ENCODE measurements at regions not wholly inside any gene's neighbourhood (a gene's known extent, or its start where the extent isn't known, plus 50 kb on each side); places are given as distances from the start of the nearest gene placed in this dataset.

DNA sequence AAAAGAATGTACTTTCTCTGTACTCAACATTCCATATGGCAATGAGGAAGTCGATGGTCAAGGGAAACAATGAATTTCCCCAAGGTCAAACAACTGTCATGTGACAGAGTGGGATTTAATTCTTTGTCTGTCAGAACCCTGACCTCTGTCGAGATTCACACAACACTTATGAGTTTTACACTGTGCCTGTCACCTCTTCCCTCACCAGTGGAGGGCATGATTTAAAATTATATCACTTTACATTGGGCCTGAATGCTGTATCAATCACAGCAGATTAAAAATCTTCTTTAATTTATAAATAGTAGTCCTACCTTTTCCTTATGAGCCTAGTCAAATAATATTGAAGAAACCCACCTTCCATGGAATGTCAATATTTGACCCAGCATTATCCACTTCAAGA, 276.7 kb downstream of the CDH10 start:
- DNase-seq (ENCODE audit: low read depth) = no peak

DNA sequence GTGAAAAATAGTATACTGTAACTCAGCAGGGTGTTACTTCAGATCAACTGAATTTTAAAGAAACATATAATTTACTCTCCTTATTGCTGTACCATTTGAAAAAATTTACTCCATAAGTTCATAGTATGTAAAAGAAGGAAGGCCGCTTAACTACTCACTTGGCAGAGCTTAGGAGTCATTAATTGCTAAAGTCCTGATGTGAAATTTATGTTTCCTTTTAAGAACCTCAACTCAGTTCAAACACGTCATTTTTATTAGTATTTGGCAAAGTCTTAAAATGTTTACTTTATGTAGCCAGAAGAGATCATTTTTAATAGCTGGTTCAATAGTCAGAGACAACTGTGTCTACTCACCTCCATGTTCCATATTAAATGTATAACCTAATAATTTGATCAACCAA, 268.6 kb downstream of the CDH10 start:
- no peak for DNase-seq (ENCODE audit: low read depth)

DNA sequence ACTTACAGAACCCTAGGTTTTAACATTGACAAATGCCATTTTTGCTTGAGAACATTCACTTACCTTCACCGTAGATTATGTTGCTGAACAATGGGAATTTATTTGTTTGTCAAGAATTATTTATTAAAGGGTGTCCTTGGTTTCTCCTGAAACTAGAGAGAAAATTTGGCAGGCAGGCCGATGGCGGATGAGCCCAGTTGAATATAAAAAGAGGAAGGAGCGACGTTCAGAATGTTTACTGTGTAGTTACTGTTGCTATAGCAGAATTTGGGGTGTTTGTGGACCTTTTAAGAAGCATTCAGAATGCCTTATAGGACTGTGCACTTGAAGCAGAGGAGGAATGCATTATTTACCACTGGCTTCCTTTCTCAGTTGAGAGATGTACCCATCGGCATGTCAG, 268.2 kb downstream of the CDH10 start:
- DNase-seq (ENCODE audit: low read depth) = no peak

DNA sequence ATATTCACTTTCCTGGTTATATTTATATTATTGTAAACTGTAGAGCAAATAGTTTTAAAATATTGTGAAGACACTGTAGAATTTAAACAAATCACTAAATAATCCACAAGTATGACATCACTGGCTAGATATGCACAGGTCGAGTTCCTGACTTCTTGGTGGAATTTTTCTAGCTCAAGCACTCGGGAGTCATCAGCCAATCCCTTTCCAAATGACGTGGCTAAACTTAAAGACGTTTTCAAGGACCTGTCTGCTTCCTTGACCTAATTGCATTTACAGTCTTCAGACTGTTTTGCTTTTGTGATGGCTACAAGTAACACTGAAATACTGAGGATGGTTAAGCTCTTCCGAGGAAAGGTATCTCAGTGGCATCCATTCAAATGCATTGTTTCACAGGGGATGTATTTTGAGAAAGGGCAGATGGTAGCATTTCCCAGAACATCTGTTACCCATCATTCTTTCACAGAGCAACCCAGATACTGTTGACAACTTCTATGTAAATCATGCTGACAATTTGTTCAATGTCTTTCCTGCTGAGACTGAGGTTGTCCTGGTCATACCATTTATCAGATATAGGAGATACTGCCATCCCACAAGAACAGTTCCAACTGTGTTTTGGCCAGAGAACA, 262.8 kb downstream of the CDH10 start:
- no peak for DNase-seq (ENCODE audit: low read depth)

GRCh38 chr5:24385070-24385469, 259.7 kb downstream of the CDH10 start:
- no peak for DNase-seq (ENCODE audit: low read depth)

GRCh38 chr5:24385617-24386016, 259.2 kb downstream of the CDH10 start:
- no peak for DNase-seq (ENCODE audit: low read depth)

DNA sequence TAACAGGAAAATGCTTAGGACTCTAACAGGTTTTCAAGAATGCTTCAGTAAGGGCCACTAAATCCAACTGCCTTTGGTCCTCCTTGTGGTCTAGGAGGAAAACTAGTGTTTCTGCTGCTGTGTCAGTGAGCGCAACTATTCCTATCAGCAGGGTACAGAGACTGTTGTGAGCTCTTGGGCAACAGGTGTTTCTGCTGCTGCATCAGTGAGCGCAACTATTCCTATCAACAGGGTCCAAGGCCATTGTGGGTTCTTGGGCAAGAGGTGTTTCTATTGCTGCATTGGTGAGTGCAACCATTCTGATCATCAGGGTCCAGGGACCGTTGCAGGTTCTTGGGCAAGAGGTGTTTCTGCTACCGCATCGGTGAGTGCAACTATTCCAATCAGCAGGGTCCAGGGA, 256.3 kb downstream of the CDH10 start:
- DNase-seq (ENCODE audit: low read depth) = no peak

GRCh38 chr5:24389968-24390367, 254.8 kb downstream of the CDH10 start:
- DNase-seq (ENCODE audit: low read depth) = peak; percentile 4

DNA sequence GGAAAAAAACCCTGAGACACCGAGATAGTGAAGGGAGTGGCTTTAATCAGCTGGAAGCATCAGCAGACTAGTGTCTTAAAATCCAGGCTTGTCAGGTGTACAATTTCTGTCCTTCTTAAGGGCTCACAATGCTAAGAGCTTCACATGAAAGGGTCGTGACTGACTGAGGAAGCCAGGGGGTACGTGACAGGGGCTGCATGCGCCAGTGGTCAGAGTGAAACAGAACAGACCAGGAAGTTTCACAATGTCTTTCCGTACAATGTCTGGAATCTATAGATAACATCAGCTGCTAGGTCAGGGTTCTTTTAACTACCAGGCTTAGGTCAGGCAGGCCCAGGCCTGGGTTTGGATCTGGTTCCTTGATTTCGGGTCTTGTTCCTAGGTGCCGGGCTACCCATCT, 253.0 kb downstream of the CDH10 start:
- DNase-seq (ENCODE audit: low read depth) = no peak

DNA sequence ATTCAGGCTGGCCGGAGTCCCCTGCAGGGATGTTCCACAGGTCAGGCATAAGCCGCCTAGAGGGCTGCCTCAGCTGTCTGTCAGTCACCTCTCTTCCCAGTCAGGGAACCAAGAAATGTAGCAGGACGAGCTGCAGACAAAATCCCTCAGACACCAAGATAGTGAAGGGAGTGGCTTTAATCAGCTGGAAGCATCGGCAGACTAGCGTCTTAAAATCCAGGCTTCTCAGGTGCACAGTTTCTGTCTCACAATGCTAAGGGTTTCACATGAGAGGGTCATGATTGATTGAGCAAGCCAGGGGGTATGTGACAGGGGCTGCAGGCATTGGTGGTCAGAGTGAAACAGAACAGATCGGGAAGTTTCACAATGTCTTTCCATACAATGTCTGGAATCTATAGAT, 247.2 kb downstream of the CDH10 start:
- DNase-seq (ENCODE audit: low read depth) = no peak

DNA sequence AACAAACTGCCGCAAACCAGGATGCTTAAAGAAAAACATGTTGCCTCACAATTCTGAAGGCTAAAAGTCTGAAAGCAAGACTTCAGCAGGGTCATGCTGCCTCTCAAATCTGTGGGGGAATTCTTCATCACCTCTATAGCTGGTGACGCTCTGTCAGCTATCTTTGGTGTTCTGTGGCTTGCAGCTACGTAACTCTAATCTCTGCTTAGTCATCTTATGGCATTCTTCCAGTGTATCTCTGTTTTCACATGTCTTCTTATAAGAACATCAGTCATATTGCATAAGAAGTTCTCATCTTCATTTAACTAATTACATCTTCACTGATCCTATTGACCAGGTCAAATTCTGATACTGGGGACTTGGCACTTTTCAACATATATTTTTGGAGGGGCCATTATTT, 243.0 kb downstream of the CDH10 start:
- peak; percentile 50 for DNase-seq (ENCODE audit: low read depth)

DNA sequence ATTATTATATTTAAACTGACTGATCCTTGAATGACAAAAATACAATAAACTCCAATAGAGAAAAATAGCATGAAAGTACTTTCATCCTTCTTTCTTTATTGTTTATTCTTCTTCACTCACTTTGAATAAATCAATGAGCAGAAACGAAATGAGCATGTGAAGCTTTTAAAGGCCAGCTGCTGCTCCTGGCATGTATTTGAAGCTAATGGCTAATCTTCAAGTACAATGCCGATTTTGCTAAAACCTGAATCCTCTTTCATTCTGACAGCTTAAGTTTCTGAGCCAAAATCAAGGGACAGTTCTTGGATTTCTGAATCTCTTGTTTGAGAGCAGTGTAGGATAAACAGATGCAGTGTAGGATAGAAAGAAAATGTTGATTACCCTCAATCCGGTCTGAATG, 237.3 kb downstream of the CDH10 start:
- no peak for DNase-seq (ENCODE audit: low read depth)

- DNase-seq (ENCODE audit: low read depth) = no peak
Observed at GRCh38 chr5:24428345-24428744, 216.4 kb downstream of the CDH10 start.

DNA sequence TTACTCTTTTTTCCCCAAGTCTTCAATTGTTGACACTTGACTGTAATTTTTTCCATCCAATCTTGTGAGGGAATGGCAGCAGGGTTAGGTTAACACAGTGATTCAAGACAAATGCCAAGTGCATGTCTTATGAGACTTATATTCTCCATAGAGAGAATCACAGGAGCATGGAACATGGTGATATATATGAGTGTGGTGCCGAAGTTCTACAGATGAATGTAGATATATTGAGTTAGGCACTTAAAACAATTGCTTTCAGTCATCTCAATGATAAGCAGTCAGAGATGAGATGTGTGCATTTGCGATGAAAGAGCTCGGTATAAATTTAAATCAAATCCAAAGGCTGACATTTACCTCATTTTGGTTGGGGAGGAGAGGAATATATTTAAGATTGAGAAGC, 211.2 kb downstream of the CDH10 start:
- DNase-seq (ENCODE audit: low read depth) = no peak

Measured in M059J (cell line).